Osteocyte (in vitro differentiated cells): ENCODE measurements at regions not wholly inside any gene's neighbourhood (a gene's known extent, or its start where the extent isn't known, plus 50 kb on each side); places are given as distances from the start of the nearest gene placed in this dataset.

Experiments
- DNase-seq: peaks from one replicate; pipeline ENCODE4 v3.0.0; 2021; ENCODE audit warnings: mixed read lengths; ENCODE audit not compliant: unreplicated experiment; ENCODE audit errors: extremely low spot score
- H3K27ac Mint-ChIP-seq: one replicate; pipeline ENCODE4 v1.8.0; 2021; ENCODE audit warnings: mild to moderate bottlenecking, mixed read lengths; ENCODE audit not compliant: unreplicated experiment
- H3K27me3 Mint-ChIP-seq: one replicate; pipeline ENCODE4 v1.8.0; 2021; ENCODE audit warnings: mixed read lengths; ENCODE audit not compliant: unreplicated experiment
- H3K36me3 Mint-ChIP-seq: one replicate; pipeline ENCODE4 v1.8.0; 2021; ENCODE audit warnings: mixed read lengths; ENCODE audit not compliant: unreplicated experiment
- H3K4me1 Mint-ChIP-seq: one replicate; pipeline ENCODE4 v1.8.0; 2021; ENCODE audit warnings: mixed read lengths; ENCODE audit not compliant: unreplicated experiment
- H3K4me3 Mint-ChIP-seq: one replicate; pipeline ENCODE4 v1.8.0; 2021; ENCODE audit warnings: mild to moderate bottlenecking, moderate library complexity, mixed read lengths; ENCODE audit not compliant: unreplicated experiment
- H3K9me3 Mint-ChIP-seq: one replicate; pipeline ENCODE4 v1.8.0; 2021; ENCODE audit warnings: mixed read lengths; ENCODE audit not compliant: unreplicated experiment
- CTCF ChIP-seq: fragments of 200-600 bp; sonication (generic); IDR thresholded peaks from 2 replicates; pipeline ENCODE4 v1.5.0; 2021; ENCODE audit warnings: antibody characterized with exemption, mild to moderate bottlenecking, moderate library complexity

GRCh38 chrX:40452031-40452430 lies 128.7 kb upstream of the ATP6AP2 start:
- H3K9me3 Mint-ChIP-seq: peaks cover 17% of the 10 kb centered on the region
- no peaks in the 10 kb centered on the region for H3K27me3 Mint-ChIP-seq

GRCh38 chrX:40449956-40450706 lies 130.6 kb upstream of the ATP6AP2 start:
- TF ChIP-seq CTCF: no peak
- no peak for DNase-seq
- no peaks in the 10 kb centered on the region for H3K4me1 Mint-ChIP-seq
- H3K4me3 Mint-ChIP-seq: no peak overlapping the region
- no peak overlapping the region for H3K27ac Mint-ChIP-seq
- H3K27me3 Mint-ChIP-seq: no peaks in the 10 kb centered on the region
- peaks cover 8% of the 10 kb centered on the region for H3K9me3 Mint-ChIP-seq
- no peaks in the 10 kb centered on the region for H3K36me3 Mint-ChIP-seq

More at GRCh38 chrX:40452031-40452430, 128.7 kb upstream of the ATP6AP2 start:
- no peak overlapping the region for H3K4me3 Mint-ChIP-seq
- DNase-seq: no peak
- no peaks in the 10 kb centered on the region for H3K4me1 Mint-ChIP-seq
- H3K36me3 Mint-ChIP-seq: no peaks in the 10 kb centered on the region
- TF ChIP-seq CTCF: no peak
- no peak overlapping the region for H3K27ac Mint-ChIP-seq

GRCh38 chrX:40449396-40449795 lies 131.4 kb upstream of the ATP6AP2 start:
- no peaks in the 10 kb centered on the region for H3K27me3 Mint-ChIP-seq
- no peak for DNase-seq
- no peaks in the 10 kb centered on the region for H3K4me1 Mint-ChIP-seq
- no peak overlapping the region for H3K4me3 Mint-ChIP-seq
- H3K27ac Mint-ChIP-seq: no peak overlapping the region
- H3K36me3 Mint-ChIP-seq: no peaks in the 10 kb centered on the region
- peaks cover 4% of the 10 kb centered on the region for H3K9me3 Mint-ChIP-seq
- TF ChIP-seq CTCF: no peak

- Mint-ChIP-seq H3K27ac (no peak overlapping the region), H3K36me3 (no peaks in the 10 kb centered on the region), H3K4me1 (no peaks in the 10 kb centered on the region), H3K9me3 (peaks cover 4% of the 10 kb centered on the region), H3K4me3 (no peak overlapping the region), H3K27me3 (no peaks in the 10 kb centered on the region)
- TF ChIP-seq CTCF: no peak
- DNase-seq: no peak
Observed at GRCh38 chrX:40448793-40449192, 132.0 kb upstream of the ATP6AP2 start.

GRCh38 chrX:40446921-40447320 lies 133.8 kb upstream of the ATP6AP2 start:
- no peaks in the 10 kb centered on the region for H3K27me3 Mint-ChIP-seq
- DNase-seq: no peak
- H3K36me3 Mint-ChIP-seq: no peaks in the 10 kb centered on the region
- no peaks in the 10 kb centered on the region for H3K4me1 Mint-ChIP-seq
- H3K27ac Mint-ChIP-seq: no peak overlapping the region
- H3K4me3 Mint-ChIP-seq: no peak overlapping the region
- TF ChIP-seq CTCF: no peak
- H3K9me3 Mint-ChIP-seq: peaks cover 4% of the 10 kb centered on the region
